HepG2 (cell line): ENCODE measurements at regions not wholly inside any gene's neighbourhood (a gene's known extent, or its start where the extent isn't known, plus 50 kb on each side); places are given as distances from the start of the nearest gene placed in this dataset.
A peak's percentile ranks its signal among the peaks of the same experiment; 100 is the strongest.

ENCODE experiments used
- ELF3 ChIP-seq: IDR thresholded peaks from 2 replicates; pipeline ENCODE4 v1.6.1; 2016; ENCODE audit warnings: missing genetic modification reagents, missing compliant biosample characterization
- FOSL2 ChIP-seq: sonication (generic); formaldehyde crosslinking; IDR thresholded peaks from 2 replicates; pipeline ENCODE4 v1.4.0; 2020; ENCODE audit warnings: missing genetic modification reagents
- HDAC6 ChIP-seq: fragments of 200-600 bp; sonication (generic); IDR thresholded peaks from 2 replicates; pipeline ENCODE4 v1.7.0; 2017; ENCODE audit warnings: mild to moderate bottlenecking, antibody characterized with exemption, low read length, low read depth
- HNRNPH1 ChIP-seq: fragments of 200-400 bp; formaldehyde crosslinking; optimal IDR thresholded peaks from 2 replicates; pipeline ENCODE3; 2017; ENCODE audit warnings: mild to moderate bottlenecking, low read depth, low read length
- HOXA9 ChIP-seq: sonication (generic); formaldehyde crosslinking; IDR thresholded peaks from 2 replicates; pipeline ENCODE4 v1.8.1; 2022; ENCODE audit warnings: missing genetic modification reagents, mild to moderate bottlenecking, moderate library complexity, borderline replicate concordance
- MTF1 ChIP-seq: sonication (generic); formaldehyde crosslinking; IDR thresholded peaks from 2 replicates; pipeline ENCODE4 v1.5.0; 2020; ENCODE audit warnings: missing genetic modification reagents
- PHF21A ChIP-seq: sonication (generic); formaldehyde crosslinking; IDR thresholded peaks from 2 replicates; pipeline ENCODE4 v1.5.0; 2020; ENCODE audit warnings: mild to moderate bottlenecking, missing genetic modification reagents
- SALL2 ChIP-seq: sonication (generic); formaldehyde crosslinking; IDR thresholded peaks from 2 replicates; pipeline ENCODE4 v1.8.1; 2023; ENCODE audit warnings: mild to moderate bottlenecking, missing genetic modification reagents, inconsistent platforms
- ZBTB7B ChIP-seq: sonication (generic); formaldehyde crosslinking; IDR thresholded peaks from 2 replicates; pipeline ENCODE4 v1.4.0; 2020; ENCODE audit warnings: missing genetic modification reagents
- ZNF761 ChIP-seq: sonication (generic); formaldehyde crosslinking; conservative IDR thresholded peaks from 2 replicates; pipeline ENCODE4 v1.4.0; 2020; ENCODE audit warnings: mild to moderate bottlenecking, missing genetic modification reagents
- TF ChIP-seq, protein P1 (sequence below): sonication (generic); formaldehyde crosslinking; IDR thresholded peaks from 2 replicates; pipeline ENCODE4 v1.5.1; 2020; ENCODE audit warnings: mild to moderate bottlenecking, missing genetic modification reagents, borderline replicate concordance
- TF ChIP-seq, protein P2 (sequence below): sonication (generic); formaldehyde crosslinking; IDR thresholded peaks from 2 replicates; pipeline ENCODE4 v1.4.0; 2020; ENCODE audit warnings: mild to moderate bottlenecking, missing genetic modification reagents
- TF ChIP-seq, protein P3 (sequence below): sonication (generic); formaldehyde crosslinking; IDR thresholded peaks from 2 replicates; pipeline ENCODE4 v1.4.0; 2020; ENCODE audit warnings: missing genetic modification reagents; ENCODE audit errors: not compliant biosample characterization
- TF ChIP-seq, protein P4 (sequence below): IDR thresholded peaks from 2 replicates; pipeline ENCODE4 v1.6.1; 2012; ENCODE audit warnings: inconsistent platforms
- TF ChIP-seq, protein P5 (sequence below): sonication (generic); formaldehyde crosslinking; IDR thresholded peaks from 2 replicates; pipeline ENCODE4 v1.5.0; 2020; ENCODE audit warnings: missing genetic modification reagents, mild to moderate bottlenecking, borderline replicate concordance
- TF ChIP-seq, protein P6 (sequence below), 2 experiments: sonication (generic) in 1 of 2; formaldehyde crosslinking in 1 of 2; IDR thresholded peaks; 2 replicates each; pipeline versions ENCODE4 v1.4.0 to v1.6.1; 2018 to 2020; ENCODE audit warnings: missing genetic modification reagents in 2 of 2, borderline replicate concordance in 1 of 2, low read depth in 1 of 2, mild to moderate bottlenecking in 1 of 2, missing biosample characterization in 1 of 2

DNA sequence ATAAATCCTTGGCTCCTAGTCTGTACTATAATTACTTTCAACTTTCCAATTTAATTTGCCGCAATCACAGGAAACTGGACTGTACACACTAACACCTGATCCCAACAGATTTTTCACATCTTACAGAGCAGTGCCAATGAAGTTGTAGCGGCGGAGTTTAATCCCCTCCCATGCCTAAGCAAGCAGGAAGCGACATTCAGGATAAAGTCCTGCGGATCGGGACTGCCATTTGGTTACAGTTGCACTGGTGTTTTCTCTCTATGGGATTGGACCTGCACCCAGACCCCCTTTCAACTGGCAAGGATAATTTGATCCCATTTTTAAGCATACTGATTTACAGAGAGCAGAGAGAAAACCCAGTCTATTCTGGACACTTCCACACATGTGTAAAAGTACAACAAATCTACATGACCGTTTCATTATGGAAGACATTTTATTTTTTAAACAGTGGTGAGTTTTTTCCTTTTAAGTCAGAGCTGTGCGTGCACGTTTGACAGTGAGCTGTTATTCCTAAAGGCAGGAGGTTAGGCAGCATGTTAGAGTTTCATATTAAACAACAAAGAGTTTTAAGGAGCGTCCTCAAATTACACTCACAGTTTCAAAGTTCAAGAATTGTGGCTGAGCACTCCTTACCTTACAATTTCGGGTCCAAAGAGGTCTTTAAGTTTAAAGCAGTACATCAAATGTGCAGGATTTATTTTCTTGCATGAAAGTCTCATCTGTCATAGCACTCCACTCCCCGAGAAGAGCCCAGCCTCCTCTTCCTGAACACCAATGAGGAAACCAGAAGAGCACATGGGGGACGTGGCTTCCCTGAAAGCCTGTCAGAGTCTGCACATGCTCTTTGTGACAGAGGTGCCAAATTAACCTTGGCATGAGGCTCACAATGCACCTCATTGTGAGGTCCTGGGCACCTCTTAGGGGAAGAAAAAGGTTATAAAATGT is 141.6 kb upstream of the RFC3 start (continued):
- TF ChIP-seq, protein P1, sequence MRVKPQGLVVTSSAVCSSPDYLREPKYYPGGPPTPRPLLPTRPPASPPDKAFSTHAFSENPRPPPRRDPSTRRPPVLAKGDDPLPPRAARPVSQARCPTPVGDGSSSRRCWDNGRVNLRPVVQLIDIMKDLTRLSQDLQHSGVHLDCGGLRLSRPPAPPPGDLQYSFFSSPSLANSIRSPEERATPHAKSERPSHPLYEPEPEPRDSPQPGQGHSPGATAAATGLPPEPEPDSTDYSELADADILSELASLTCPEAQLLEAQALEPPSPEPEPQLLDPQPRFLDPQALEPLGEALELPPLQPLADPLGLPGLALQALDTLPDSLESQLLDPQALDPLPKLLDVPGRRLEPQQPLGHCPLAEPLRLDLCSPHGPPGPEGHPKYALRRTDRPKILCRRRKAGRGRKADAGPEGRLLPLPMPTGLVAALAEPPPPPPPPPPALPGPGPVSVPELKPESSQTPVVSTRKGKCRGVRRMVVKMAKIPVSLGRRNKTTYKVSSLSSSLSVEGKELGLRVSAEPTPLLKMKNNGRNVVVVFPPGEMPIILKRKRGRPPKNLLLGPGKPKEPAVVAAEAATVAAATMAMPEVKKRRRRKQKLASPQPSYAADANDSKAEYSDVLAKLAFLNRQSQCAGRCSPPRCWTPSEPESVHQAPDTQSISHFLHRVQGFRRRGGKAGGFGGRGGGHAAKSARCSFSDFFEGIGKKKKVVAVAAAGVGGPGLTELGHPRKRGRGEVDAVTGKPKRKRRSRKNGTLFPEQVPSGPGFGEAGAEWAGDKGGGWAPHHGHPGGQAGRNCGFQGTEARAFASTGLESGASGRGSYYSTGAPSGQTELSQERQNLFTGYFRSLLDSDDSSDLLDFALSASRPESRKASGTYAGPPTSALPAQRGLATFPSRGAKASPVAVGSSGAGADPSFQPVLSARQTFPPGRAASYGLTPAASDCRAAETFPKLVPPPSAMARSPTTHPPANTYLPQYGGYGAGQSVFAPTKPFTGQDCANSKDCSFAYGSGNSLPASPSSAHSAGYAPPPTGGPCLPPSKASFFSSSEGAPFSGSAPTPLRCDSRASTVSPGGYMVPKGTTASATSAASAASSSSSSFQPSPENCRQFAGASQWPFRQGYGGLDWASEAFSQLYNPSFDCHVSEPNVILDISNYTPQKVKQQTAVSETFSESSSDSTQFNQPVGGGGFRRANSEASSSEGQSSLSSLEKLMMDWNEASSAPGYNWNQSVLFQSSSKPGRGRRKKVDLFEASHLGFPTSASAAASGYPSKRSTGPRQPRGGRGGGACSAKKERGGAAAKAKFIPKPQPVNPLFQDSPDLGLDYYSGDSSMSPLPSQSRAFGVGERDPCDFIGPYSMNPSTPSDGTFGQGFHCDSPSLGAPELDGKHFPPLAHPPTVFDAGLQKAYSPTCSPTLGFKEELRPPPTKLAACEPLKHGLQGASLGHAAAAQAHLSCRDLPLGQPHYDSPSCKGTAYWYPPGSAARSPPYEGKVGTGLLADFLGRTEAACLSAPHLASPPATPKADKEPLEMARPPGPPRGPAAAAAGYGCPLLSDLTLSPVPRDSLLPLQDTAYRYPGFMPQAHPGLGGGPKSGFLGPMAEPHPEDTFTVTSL: no peak
- TF ChIP-seq, protein P2, sequence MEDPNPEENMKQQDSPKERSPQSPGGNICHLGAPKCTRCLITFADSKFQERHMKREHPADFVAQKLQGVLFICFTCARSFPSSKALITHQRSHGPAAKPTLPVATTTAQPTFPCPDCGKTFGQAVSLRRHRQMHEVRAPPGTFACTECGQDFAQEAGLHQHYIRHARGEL (CRISPR knock-in tag): no peak
- TF ChIP-seq HDAC6 (no peak), SALL2 (CRISPR knock-in tag) (no peak), ZNF761 (CRISPR knock-in tag) (no peak), HOXA9 (CRISPR knock-in tag) (no peak), PHF21A (CRISPR knock-in tag) (no peak; the same call in 1 of the 2 replicates), MTF1 (CRISPR knock-in tag) (no peak), ELF3 (peak; percentile 66), HNRNPH1 (no peak), ZBTB7B (CRISPR knock-in tag) (no peak; the same call in 1 of the 2 replicates), FOSL2 (CRISPR knock-in tag) (peak; percentile 29; the same call in 1 of the 2 replicates)
- TF ChIP-seq, protein P3, sequence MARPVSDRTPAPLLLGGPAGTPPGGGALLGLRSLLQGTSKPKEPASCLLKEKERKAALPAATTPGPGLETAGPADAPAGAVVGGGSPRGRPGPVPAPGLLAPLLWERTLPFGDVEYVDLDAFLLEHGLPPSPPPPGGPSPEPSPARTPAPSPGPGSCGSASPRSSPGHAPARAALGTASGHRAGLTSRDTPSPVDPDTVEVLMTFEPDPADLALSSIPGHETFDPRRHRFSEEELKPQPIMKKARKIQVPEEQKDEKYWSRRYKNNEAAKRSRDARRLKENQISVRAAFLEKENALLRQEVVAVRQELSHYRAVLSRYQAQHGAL: no peak
- TF ChIP-seq, protein P4, sequence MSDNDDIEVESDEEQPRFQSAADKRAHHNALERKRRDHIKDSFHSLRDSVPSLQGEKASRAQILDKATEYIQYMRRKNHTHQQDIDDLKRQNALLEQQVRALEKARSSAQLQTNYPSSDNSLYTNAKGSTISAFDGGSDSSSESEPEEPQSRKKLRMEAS: peak; percentile 90
- TF ChIP-seq, protein P5, sequence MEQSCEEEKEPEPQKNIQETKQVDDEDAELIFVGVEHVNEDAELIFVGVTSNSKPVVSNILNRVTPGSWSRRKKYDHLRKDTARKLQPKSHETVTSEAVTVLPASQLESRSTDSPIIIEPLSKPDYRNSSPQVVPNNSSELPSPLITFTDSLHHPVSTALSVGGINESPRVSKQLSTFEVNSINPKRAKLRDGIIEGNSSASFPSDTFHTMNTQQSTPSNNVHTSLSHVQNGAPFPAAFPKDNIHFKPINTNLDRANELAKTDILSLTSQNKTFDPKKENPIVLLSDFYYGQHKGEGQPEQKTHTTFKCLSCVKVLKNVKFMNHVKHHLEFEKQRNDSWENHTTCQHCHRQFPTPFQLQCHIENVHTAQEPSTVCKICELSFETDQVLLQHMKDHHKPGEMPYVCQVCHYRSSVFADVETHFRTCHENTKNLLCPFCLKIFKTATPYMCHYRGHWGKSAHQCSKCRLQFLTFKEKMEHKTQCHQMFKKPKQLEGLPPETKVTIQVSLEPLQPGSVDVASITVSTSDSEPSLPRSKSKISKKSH: no peak
- TF ChIP-seq, protein P6, sequence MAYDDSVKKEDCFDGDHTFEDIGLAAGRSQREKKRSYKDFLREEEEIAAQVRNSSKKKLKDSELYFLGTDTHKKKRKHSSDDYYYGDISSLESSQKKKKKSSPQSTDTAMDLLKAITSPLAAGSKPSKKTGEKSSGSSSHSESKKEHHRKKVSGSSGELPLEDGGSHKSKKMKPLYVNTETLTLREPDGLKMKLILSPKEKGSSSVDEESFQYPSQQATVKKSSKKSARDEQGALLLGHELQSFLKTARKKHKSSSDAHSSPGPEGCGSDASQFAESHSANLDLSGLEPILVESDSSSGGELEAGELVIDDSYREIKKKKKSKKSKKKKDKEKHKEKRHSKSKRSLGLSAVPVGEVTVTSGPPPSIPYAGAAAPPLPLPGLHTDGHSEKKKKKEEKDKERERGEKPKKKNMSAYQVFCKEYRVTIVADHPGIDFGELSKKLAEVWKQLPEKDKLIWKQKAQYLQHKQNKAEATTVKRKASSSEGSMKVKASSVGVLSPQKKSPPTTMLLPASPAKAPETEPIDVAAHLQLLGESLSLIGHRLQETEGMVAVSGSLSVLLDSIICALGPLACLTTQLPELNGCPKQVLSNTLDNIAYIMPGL (CRISPR knock-in tag; IDR thresholded peaks at IDR 0.05; ENCODE audit: borderline replicate concordance in 1 of 2, low read depth in 1 of 2): peak in 1 of 2 experiments; percentile 39; a peak in 2 of 4 replicates
